GM21423 (cell line): ENCODE measurements at regions not wholly inside any gene's neighbourhood (a gene's known extent, or its start where the extent isn't known, plus 50 kb on each side); places are given as distances from the start of the nearest gene placed in this dataset.

ENCODE experiments used
- ATAC-seq: cut with Tn5 transposase; IDR thresholded peaks from one replicate; pipeline ENCODE4 v1.9.1; 2021; ENCODE audit warnings: mild to moderate bottlenecking, moderate library complexity; ENCODE audit not compliant: unreplicated experiment

DNA sequence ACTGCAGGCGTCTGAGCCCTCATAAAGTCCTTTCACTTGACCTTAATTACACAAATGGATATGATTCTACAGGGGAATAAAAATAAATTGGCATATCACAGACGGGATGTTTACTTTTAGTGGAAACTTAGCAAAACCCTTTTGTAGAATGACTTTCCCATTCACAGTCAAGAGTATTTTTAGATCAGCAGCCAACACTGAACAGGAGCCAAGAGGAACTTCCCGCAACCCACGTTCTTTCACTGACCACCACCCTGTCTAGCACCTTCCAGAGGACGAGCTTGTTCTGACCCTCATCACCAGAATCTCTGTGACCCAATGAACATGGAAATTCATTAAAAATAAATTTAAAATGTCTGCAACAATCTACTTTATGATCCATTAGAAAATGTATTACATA, 119.0 kb upstream of the SNTG2 start:
- ATAC-seq: no peak

DNA sequence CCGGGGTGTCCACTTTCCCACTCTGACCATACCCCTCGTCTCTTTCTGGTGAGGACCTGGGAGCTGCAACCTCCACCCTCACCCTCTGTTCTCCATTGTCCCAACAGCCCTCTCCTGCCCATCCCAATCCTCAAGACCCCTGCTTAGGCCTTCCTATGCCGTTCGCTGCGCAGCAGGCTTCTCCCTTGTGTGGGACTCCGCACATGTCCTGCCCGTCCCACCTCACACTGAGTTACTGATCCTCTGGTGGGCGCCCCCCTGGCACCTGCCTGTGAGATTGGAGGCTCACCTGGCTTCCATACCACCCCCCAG, 119.5 kb upstream of the SNTG2 start:
- no peak for ATAC-seq

DNA sequence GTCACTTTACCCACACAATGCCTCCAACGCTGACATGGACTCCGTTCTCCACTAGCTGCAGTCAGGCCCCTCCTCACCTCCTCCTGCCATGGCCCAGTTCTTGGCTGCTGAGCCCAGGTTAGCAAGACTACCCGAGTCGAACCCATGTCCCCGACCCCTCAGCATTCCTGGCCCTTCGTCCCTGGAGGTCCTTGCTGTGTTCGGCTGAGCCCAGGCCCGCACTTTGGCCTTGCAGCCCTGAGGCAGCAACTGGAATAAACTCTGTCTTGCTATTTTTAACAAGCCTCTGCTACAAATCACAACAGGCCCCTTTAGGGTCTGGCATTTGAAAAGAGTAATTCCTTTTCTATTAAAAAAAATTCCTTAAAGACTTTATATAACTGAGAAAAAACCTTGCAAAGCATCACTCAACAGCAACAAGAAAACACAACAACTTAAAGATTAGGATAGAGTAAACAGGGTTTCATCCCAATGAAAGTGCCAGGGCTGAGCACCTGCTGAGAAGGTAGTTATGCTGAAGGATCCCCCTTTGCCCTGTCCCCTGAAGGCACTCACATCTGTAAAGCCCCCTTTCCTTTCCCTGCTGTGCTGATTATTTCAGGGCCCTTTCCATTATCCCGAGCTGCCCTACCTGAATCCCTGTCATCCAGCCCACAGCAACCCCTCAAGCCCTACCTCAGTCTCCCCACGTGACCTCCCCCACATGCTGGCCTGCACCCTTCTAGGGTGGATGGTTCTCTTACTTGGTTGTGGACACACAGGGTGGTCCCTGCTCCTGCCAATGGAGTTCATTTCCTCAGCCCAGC, 120.0 kb upstream of the SNTG2 start:
- no peak for ATAC-seq

DNA sequence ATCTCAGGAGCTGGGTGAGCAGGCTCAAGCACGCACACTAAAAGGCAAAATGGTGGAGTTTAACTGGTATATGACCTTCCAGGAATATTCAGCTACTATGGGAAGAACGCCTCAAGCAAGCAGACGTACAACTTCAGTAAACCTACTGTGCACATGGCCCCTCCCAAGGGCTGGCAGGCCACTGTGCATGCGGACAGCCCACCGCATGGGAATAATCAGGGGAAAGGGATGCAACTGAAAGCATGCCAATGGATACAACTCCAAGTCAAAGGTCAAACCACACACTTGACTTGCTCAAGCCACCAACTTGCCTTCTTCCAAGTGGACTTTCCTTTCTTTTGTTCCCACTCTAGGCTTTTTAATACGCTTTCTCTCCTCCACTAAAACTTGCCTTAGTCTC, 121.6 kb upstream of the SNTG2 start:
- no peak for ATAC-seq

DNA sequence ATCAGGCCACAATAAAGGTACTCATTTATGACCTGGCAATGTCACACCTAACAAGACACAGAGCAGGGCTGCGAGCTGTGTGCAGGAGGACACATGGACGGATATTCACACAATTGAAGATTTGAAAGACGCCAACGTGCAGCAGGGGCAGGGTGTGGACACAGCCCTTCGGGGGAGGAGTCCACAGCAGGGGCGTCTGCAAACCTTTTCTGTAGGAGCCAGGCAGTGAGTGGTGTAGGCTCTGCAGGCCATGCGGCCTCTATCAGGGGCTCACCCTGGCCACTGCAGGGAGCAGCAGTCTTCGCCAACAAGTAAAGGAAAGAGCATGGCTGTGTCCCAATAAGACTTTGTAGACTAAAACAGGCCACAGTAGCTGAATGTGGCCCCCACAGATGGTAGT, 125.7 kb upstream of the SNTG2 start:
- no peak for ATAC-seq

DNA sequence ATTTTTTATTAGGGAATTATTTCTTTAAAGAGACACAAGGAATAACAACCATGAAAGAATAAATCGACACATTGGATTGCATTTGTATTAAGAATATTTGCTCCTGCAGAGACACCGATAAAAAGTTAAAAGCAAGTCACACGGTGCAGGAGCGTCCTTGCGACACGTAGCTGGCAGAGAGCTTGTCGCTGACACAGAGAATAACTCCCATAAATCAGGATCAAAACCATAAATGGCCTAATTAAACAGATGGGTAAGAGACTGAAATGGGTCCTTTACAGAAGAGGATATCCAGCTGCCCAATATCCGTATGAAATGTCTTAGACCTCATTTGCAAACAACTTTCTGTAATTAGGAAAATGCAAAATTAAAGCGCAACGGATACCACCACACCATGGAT, 126.1 kb upstream of the SNTG2 start:
- ATAC-seq: no peak

DNA sequence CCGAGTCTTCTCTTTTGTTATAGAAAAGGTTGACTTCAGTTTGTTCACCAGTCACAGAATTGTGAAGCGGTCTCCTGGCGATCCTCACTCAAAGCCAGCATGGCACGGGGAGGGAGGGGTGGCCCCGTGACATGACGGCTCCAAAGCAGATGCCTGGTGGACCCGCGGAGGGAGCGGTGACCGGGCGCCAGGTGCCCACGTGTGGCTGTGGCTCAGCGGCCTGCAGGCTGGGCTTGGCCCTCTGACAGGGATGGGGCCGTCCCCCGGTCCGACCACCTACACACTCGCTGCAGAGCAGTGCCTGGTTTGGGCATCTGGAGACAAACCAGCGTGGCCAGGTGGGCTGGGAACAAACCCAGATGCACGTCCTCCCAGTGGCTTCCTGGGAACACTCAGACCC, 129.1 kb upstream of the SNTG2 start:
- ATAC-seq: no peak

DNA sequence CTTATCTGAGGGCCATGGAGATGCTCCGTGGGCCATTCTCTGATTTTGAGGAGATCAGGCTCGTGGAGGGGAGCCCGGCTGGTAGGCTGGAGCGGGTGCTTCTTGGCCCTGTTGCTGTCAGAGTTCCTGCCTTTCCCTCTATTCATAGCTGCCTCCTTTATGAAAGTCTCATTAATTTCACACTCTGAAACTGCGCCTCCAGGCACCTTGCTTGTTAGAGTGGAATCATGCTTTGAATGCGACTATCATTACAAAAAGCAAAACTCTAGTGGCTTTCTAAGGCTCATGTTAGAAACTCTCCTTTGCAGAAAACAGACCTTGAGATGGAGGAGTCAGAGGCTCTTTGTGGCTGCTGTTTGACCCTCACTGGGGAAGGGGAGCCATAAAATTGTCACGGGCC, 131.0 kb upstream of the SNTG2 start:
- ATAC-seq: no peak

DNA sequence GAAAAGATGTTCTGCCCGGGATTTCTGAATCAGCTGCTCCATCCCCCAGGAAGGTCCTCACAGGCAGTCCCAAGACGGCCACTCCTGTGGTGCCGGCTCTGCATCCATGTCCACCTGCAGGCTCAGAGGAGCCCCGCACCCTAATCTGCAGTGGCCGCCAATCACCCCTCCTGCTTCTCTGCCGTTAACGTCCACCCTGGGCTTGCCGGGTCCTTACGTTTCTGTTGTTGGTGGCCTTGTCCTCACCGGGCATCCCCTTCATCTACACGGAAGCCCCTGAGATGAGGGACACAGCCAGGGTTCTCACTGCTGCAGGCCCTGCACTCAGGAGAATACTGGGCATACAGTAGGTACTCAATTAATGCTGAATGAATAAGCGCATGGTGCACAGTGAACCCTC, 131.5 kb upstream of the SNTG2 start:
- no peak for ATAC-seq

DNA sequence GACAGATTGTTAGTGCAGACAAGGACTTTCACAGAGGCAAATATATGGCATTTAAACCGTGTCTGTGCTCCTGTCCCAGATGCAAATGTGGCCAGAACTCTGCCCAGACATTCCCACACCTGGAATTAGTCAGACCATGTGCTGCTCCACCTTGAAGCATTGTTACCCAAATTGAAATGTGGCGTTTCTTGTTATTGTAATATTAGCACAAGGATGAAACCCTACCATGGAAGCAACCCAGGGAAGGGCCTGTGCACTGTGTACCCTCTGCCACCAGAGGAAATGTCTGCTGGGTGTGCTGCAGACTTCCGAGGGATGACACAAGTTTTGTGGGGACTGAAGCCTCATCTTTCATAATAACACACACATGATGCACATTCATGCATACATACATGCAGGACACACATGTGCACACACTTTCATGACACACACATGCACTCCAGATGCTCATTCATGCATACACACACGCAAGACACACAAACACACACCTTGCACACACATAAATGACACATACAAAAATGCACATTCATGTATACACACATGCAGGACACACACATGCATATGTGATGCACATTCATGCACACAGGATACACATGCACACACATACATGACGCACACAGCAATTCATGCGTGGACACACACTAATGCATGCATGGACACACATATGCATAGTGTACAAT, 133.2 kb upstream of the SNTG2 start:
- ATAC-seq: no peak

DNA sequence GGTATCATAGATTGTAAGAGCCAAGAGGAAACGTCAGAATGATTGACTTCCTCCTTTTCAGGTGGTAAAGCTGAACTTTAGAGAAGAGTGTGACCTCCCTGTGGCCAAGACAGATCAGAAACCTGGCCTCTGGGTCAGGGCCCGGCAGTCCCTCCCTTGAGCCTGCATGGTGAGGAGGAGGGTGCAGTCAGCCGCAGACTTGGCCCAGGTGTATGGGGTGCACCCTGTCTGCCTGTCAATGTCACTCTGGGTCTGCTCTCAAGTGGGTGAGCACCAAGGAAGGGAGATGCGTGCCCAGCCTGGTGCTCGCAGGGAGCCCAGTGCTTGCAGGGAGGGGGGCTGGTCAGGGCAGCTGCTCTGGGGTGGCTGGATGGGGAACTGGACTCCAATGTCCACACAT, 134.4 kb upstream of the SNTG2 start:
- ATAC-seq: no peak

DNA sequence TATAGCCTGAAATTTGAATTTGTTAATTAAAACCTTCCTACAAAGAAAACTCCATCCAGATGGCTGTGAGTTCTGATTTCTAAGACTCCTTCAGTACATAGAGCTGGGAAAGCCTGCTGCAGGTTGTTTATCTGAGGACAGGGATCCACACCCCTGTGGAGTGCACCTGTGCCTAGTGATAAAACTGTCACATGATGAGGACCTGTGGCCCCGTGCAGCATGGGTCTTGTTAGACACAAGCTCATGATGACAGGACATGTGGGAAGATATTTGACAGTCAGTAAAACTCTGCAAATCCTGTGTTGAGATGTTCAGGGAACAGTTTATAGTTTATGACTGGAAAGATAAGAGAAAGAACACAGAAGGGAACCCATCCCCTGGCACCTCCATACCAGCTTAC, 133.2 kb upstream of the TMEM18 start:
- no peak for ATAC-seq

DNA sequence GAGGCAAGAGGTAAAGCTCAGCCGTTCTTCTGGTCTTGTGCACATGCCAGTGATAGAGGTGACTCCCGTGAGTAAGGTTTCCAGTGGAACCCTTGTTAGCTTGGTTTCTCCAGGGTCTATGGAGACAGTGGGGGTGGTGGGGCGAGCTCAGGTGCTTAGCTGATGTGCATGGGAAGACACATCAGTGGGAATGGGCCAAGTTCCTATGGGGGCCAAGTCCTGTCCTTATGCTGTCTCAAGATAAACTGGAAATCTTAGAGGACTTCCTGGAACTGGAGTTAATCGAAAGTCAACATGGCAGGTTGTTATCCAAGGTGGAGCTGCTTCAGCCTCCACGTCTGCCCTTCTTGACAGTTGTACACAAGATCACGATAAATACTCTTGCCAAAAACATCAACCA, 130.1 kb upstream of the TMEM18 start:
- ATAC-seq: no peak

DNA sequence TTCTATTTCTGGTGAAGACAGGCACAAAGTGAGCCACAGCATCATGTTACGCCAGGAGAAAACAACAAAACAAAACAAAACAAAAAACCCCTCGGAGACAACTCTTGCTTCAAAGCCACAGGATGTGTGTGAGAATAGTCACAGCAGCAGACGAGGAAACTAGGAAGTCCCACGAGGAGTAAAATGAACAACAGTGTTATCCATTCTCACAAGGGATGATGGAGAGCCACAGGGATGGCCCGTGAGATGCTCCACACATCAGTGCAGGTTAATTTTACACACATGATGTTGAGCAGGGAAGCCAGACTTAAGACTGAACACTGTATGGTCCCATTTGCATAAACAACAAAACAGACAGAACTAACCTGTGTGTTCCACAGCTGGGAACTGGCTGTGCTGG, 128.5 kb upstream of the TMEM18 start:
- ATAC-seq: no peak

DNA sequence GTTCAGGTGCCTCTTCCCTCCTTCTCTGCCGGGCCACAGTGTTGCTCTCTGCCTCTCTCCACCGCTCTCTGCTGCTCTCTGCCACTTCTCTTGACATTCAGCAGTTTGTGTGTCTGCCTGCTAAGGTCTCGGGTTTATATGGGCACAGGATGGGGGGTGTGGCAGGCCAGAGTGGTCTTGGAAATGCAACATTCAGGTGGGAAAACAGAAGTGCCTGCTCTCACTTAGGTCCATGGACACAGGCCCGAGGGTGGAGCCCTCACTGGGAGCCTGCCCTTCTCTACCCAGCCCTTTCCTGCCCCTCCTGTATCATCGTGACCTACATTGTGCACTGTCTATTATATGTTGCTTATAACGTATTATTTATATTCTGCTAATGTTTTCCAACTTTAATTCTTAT, 120.8 kb upstream of the TMEM18 start:
- ATAC-seq: no peak

DNA sequence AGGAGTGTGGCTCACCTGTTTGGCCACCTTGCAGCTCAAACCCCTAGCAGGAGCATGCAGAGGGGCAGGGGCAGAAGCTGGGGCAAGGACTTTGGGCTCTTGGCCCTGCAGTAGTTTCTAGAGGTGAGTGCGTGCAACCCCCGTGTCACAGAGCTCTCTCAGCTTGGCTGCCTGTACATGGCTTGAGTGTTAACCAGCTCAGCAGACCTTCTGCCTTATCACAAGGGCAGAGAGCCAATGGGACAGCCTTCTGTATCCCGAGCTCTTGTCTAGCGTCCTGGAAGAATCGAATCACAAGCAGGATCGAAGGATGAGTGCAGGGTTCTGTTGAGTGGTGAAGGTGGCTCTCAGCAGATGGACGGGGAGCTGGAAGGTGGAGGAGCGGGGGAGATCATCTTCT, 120.3 kb upstream of the TMEM18 start:
- no peak for ATAC-seq

DNA sequence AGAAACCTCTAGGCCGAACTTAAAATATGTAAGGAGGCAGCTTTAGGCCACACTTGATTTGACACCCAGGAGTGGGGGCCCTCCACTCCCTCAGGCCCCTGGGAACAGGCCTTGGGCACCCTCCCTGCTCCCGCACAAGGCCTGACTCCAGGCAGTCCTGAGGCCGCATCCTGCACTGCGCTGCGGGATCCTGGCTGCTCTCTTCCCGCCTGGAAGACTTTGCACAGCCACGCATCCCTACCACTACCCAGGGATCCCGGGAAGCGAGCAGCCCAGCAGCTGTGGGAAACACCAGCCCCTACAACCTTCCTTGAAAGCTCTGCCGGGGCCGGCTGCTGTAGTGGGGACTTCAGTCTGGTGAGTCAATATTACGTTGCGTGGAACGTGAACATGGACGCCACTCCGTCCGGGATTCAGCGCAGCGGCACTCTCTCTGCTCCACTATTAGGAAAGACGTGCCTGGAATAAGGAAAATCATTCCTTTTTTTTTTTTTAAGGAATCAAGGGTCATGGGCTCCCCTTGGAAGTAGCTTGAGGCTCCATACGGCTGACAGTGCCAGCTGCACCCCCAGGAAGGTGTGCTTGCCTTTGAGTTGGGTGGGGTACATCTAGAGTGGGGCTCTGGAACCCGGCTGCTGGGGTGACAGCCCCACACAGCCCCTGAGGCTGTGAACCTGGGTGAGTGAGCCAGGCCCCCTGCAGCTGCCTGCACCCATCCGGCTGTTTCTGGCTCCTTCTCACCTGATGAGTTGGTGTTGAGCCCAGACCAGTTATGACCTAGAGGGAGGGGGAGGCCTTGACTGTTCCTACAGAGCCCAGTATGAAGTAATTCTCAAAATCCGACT, 119.2 kb upstream of the TMEM18 start:
- no peak for ATAC-seq

DNA sequence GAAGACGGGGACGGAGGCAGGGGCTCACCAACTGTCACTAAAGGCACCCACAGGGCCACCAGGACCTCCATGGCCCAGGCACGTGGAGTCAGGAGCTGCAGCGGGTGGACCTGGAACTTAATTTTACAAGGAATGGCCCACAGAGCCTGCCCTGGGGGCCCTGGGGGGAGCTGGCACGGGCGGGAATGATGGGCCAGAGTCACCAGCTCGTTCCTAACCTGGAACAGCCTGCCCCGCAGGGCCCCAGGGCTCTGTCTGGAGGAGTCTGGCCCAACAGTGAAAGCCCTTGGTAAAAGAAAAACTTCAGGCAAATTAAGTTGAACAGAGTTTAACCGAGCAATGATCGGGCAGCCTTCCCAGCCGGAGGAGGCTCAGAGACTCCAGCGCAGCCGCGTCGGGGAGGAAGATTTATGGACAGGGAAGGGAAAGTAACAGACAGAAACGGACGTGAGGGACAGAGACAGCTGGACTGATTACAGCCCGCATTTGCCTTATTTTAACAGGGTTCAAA, 118.4 kb upstream of the TMEM18 start:
- ATAC-seq: no peak

DNA sequence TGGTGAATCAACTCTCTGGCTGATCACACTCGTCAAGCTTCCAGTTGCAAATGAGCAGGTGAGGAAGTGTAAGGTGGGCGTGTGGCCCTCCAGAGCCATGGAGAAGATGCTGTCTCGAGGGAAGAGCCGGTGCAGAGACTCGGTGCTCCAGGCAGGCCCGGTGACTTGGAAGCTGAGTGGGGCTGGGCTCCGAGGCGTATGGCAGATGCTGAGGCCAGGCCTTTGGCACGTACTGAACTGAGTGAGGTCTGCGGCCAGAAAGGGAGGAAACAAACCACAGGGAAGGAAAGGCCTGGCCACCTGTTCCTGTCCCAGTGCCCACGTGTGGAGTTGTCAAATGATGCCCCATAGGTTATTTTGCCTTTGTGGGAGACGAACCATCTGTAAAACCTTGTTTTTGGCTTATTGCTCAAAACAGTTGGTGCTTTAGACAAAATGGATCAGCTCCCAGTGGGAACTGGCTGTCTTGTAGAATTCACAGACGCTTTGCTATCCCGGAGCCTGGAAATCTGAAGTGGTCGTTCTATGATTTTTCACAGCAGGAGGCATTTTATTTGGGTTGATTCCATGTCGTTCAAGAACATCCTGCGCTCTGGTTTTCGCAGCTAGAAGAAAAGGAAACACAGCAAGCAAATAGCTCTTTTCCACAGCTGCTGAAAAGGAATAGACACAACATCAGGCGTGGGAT, 117.5 kb upstream of the TMEM18 start:
- ATAC-seq: no peak

DNA sequence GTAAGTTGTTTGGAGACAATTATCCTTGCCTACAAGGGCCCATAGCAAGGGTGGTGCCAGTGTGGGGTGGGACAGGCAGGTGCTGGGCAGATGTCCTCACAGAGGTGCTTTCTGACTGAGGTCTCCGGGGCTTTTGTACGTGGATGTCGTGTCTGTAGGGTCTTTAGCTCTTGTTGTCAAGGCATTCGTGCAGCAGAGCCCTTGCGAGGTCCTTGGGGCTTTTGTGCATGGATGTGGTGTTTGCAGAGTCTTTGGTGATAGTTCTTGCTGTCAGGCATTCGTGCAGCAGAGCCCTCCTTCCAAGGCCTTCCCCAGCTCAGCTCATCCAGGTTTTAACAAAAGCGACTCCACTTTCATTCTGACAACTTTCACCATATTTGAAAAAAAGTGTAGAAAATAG, 116.0 kb upstream of the TMEM18 start:
- no peak for ATAC-seq

DNA sequence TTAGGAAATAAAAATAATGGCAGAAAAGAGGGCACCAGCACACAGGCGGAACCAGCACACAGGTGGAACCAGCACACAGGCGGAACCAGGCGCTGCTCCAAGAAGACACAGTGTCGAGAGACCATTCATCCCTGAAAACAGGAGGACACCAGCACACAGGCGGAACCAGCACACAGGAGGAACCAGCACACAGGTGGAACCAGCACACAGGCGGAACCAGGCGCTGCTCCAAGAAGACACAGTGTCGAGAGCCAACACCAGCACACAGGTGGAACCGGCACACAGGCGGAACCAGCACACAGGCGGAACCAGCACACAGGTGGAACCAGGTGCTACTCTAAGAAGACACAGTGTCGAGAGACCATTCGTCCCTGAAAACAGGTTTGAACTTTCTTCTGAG, 115.5 kb upstream of the TMEM18 start:
- no peak for ATAC-seq
